Coronary artery (tissue), 2 donors: ENCODE measurements at regions not wholly inside any gene's neighbourhood (a gene's known extent, or its start where the extent isn't known, plus 50 kb on each side); places are given as distances from the start of the nearest gene placed in this dataset.

Experiments used
- DNase-seq: peaks from one replicate; pipeline ENCODE4 v3.0.0-alpha.2; 2017; ENCODE audit warnings: low spot score
- H3K27ac ChIP-seq, 2 donors: fragments of 200-600 bp; sonication (generic); one replicate each; pipeline ENCODE4 v1.5.1; 2016 to 2019
- H3K4me3 ChIP-seq: fragments of 200-600 bp; sonication (generic); 2 replicates; pipeline ENCODE4 v1.5.1; 2016; ENCODE audit warnings: mild to moderate bottlenecking, moderate library complexity
- CTCF ChIP-seq: fragments of 200-600 bp; sonication (generic); IDR thresholded peaks from one replicate; pipeline ENCODE4 v1.5.1; 2019; ENCODE audit warnings: antibody characterized with exemption

GRCh38 chr2:118309257-118309945 lies 221.1 kb downstream of the INSIG2 start:
- DNase-seq: no peak
- Histone ChIP-seq H3K27ac (no peak overlapping the region), H3K4me3 (peak overlapping the region; percentile 73)
- no peak for TF ChIP-seq CTCF

- H3K27ac ChIP-seq: no peak overlapping the region
- no peak for TF ChIP-seq CTCF
- H3K4me3 ChIP-seq: no peak overlapping the region
- DNase-seq: no peak
Measured at GRCh38 chr2:118307864-118308263, 219.6 kb downstream of the INSIG2 start.

- no peak overlapping the region for H3K27ac ChIP-seq
- no peak for TF ChIP-seq CTCF
- no peak overlapping the region for H3K4me3 ChIP-seq
- DNase-seq: no peak
Measured at GRCh38 chr2:118301248-118301647, 213.0 kb downstream of the INSIG2 start.

GRCh38 chr2:118300832-118301231 lies 212.6 kb downstream of the INSIG2 start:
- Histone ChIP-seq H3K4me3 (no peak overlapping the region), H3K27ac (no peak overlapping the region)
- TF ChIP-seq CTCF: no peak
- DNase-seq: no peak

GRCh38 chr2:118296663-118297062 lies 208.4 kb downstream of the INSIG2 start:
- no peak for TF ChIP-seq CTCF
- H3K4me3 ChIP-seq: no peak overlapping the region
- H3K27ac ChIP-seq: no peak overlapping the region
- DNase-seq: no peak

GRCh38 chr2:118295592-118296390 lies 207.5 kb downstream of the INSIG2 start:
- Histone ChIP-seq H3K27ac (no peak overlapping the region), H3K4me3 (no peak overlapping the region)
- TF ChIP-seq CTCF: no peak
- DNase-seq: no peak

GRCh38 chr2:118294063-118294462 lies 205.8 kb downstream of the INSIG2 start:
- no peak overlapping the region for H3K27ac ChIP-seq
- no peak for TF ChIP-seq CTCF
- no peak for DNase-seq
- no peak overlapping the region for H3K4me3 ChIP-seq
